NCI-H460 (cell line): ENCODE measurements at regions not wholly inside any gene's neighbourhood (a gene's known extent, or its start where the extent isn't known, plus 50 kb on each side); places are given as distances from the start of the nearest gene placed in this dataset.

Source experiments
- DNase-seq: peaks from one replicate; pipeline ENCODE4 v3.0.0-alpha.2; 2016; ENCODE audit warnings: low read depth; ENCODE audit errors: extremely low read depth

- no peak for DNase-seq
These were observed 1176.3 kb downstream of the CDH18 start for GRCh38 chr5:18811661-18812060.

GRCh38 chr5:18828351-18828750 lies 1159.6 kb downstream of the CDH18 start:
- no peak for DNase-seq

- no peak for DNase-seq
These were observed 1158.5 kb downstream of the CDH18 start for GRCh38 chr5:18829539-18829938.

- DNase-seq = no peak
These were observed 1137.8 kb downstream of the CDH18 start for GRCh38 chr5:18850216-18850615.

GRCh38 chr5:18872978-18873377 lies 1115.0 kb downstream of the CDH18 start:
- DNase-seq = no peak

GRCh38 chr5:18876565-18876964 lies 1111.4 kb downstream of the CDH18 start:
- DNase-seq = no peak

GRCh38 chr5:18881615-18882014 lies 1106.4 kb downstream of the CDH18 start:
- DNase-seq = no peak

- DNase-seq = no peak
These were observed 1105.8 kb downstream of the CDH18 start for GRCh38 chr5:18882154-18882553.

GRCh38 chr5:18888821-18889220 lies 1099.2 kb downstream of the CDH18 start:
- DNase-seq = no peak

GRCh38 chr5:18900644-18901043 lies 1087.4 kb downstream of the CDH18 start:
- no peak for DNase-seq

- DNase-seq = no peak
These were observed 1067.0 kb downstream of the CDH18 start for GRCh38 chr5:18920966-18921365.

- DNase-seq = no peak
These were observed 1055.9 kb downstream of the CDH18 start for GRCh38 chr5:18932081-18932480.

GRCh38 chr5:18944771-18945170 lies 1043.2 kb downstream of the CDH18 start:
- DNase-seq = no peak

- no peak for DNase-seq
These were observed 1033.8 kb downstream of the CDH18 start for GRCh38 chr5:18954239-18954638.

- DNase-seq = no peak
These were observed 1028.5 kb downstream of the CDH18 start for GRCh38 chr5:18959535-18959934.

GRCh38 chr5:18961234-18961633 lies 1026.8 kb downstream of the CDH18 start:
- no peak for DNase-seq

- no peak for DNase-seq
These were observed 1022.1 kb downstream of the CDH18 start for GRCh38 chr5:18965893-18966292.

- no peak for DNase-seq
These were observed 1020.4 kb downstream of the CDH18 start for GRCh38 chr5:18967637-18968036.

GRCh38 chr5:18968966-18969365 lies 1019.0 kb downstream of the CDH18 start:
- no peak for DNase-seq

- no peak for DNase-seq
These were observed 1018.0 kb downstream of the CDH18 start for GRCh38 chr5:18970000-18970399.

GRCh38 chr5:18972177-18972576 lies 1015.8 kb downstream of the CDH18 start:
- no peak for DNase-seq

GRCh38 chr5:18975624-18976023 lies 1012.4 kb downstream of the CDH18 start:
- DNase-seq = no peak

- DNase-seq = no peak
These were observed 1010.1 kb downstream of the CDH18 start for GRCh38 chr5:18977880-18978279.
